ENCODE measurements at regions not wholly inside any gene's neighbourhood (a gene's known extent, or its start where the extent isn't known, plus 50 kb on each side); places are given as distances from the start of the nearest gene placed in this dataset.
A peak's percentile ranks its signal among the peaks of the same experiment; 100 is the strongest.

- Histone ChIP-seq H3K4me3 (no peak overlapping the region), H3K4me1 (ENCODE audit: control insufficient read depth, insufficient read depth, low read length) (no peaks in the 10 kb centered on the region), H4K20me1 (ENCODE audit: control insufficient read depth, insufficient read depth) (no peaks in the 10 kb centered on the region), H3K4me2 (ENCODE audit: control insufficient read depth, insufficient read depth) (no peak overlapping the region), H3K79me2 (ENCODE audit: control insufficient read depth, insufficient read depth, low read length) (no peaks in the 10 kb centered on the region), H3K9me3 (replicated peaks; ENCODE audit: control insufficient read depth, insufficient read depth, low read length) (no peaks in the 10 kb centered on the region), H2AFZ (ENCODE audit: control insufficient read depth, low read depth, low read length) (no peak overlapping the region), H3K9ac (ENCODE audit: control insufficient read depth, insufficient read depth, low read length) (no peak overlapping the region), H3K27ac (ENCODE audit: control insufficient read depth, insufficient read depth) (no peak overlapping the region), H3K27me3 (replicated peaks in 1 of 2; ENCODE audit: control insufficient read depth in 2 of 2, insufficient read depth in 2 of 2, low read length in 1 of 2) (no peaks in the 10 kb centered on the region), H3K36me3 (ENCODE audit: control insufficient read depth in 2 of 2, insufficient read depth in 2 of 2, low read length in 1 of 2) (no peaks in the 10 kb centered on the region)
- intact Hi-C loops (cut with micrococcal nuclease; ENCODE audit: unreplicated experiment) = no loop called here
- WGBS (ENCODE audit: insufficient coverage, insufficient replicate concordance, low lambda C conversion rate, missing lambda C conversion rate) = 10% methylated on average over 4 of the region's 4 CpGs
- ATAC-seq = no peak
- ChIA-PET SMC1A (ENCODE audit: uncharacterized antibody, unreplicated experiment) (no interaction called here), CTCF (interaction anchor here (1.2 kb wide), 1 partner anchor 151 kb away, joined by 3 read pairs; no protein-coding TSS in a partner anchor), RAD21 (ENCODE audit: unreplicated experiment) (no interaction called here), POLR2A (no interaction called here)
- BruUV-seq (replicated peaks) = no TSS peak
- DNase-seq (ENCODE audit: low read depth, low spot score) = no peak
- in situ Hi-C loops (cut with MboI) = no loop called here
- no peak for FAIRE-seq
- no peak for TF ChIP-seq HSF1 (IDR thresholded peaks at IDR 0.05; ENCODE audit: low read depth, low read length)
Observed at GRCh38 chr4:181938631-181939030, 304.6 kb upstream of the TENM3 start.

- ATAC-seq (no peak), DNase-seq (ENCODE audit: low read depth, low spot score) (no peak), FAIRE-seq (no peak)
- Histone ChIP-seq H4K20me1 (ENCODE audit: control insufficient read depth, insufficient read depth) (no peaks in the 10 kb centered on the region), H3K9me3 (replicated peaks; ENCODE audit: control insufficient read depth, insufficient read depth, low read length) (no peaks in the 10 kb centered on the region), H3K9ac (ENCODE audit: control insufficient read depth, insufficient read depth, low read length) (no peak overlapping the region), H2AFZ (ENCODE audit: control insufficient read depth, low read depth, low read length) (no peak overlapping the region), H3K4me1 (ENCODE audit: control insufficient read depth, insufficient read depth, low read length) (no peaks in the 10 kb centered on the region), H3K27me3 (replicated peaks in 1 of 2; ENCODE audit: control insufficient read depth in 2 of 2, insufficient read depth in 2 of 2, low read length in 1 of 2) (no peaks in the 10 kb centered on the region), H3K4me2 (ENCODE audit: control insufficient read depth, insufficient read depth) (no peak overlapping the region), H3K4me3 (no peak overlapping the region), H3K79me2 (ENCODE audit: control insufficient read depth, insufficient read depth, low read length) (no peaks in the 10 kb centered on the region), H3K27ac (ENCODE audit: control insufficient read depth, insufficient read depth) (no peak overlapping the region), H3K36me3 (ENCODE audit: control insufficient read depth in 2 of 2, insufficient read depth in 2 of 2, low read length in 1 of 2) (no peaks in the 10 kb centered on the region)
- no TSS peak for BruUV-seq (replicated peaks)
- RAD21 ChIA-PET (ENCODE audit: unreplicated experiment) = no interaction called here
- 49% methylated on average over 15 of the region's 15 CpGs for WGBS (ENCODE audit: insufficient coverage, insufficient replicate concordance, low lambda C conversion rate, missing lambda C conversion rate)
- SMC1A ChIA-PET (ENCODE audit: uncharacterized antibody, unreplicated experiment) = no interaction called here
- intact Hi-C loops (cut with micrococcal nuclease; ENCODE audit: unreplicated experiment) (no loop called here), in situ Hi-C loops (cut with MboI) (no loop called here)
- TF ChIP-seq SMAD1 (IDR thresholded peaks at IDR 0.05; ENCODE audit: low read depth, partially characterized antibody) (no peak), NR2C1 (IDR thresholded peaks at IDR 0.05) (no peak), SREBF2 (IDR thresholded peaks at IDR 0.05; ENCODE audit: low read length) (no peak), RAD21 (IDR thresholded peaks at IDR 0.05; ENCODE audit: insufficient read depth, low read depth, low read length) (0 out of 2 replicates have a peak, but pooled peaks have one; percentile 9), TCF7 (IDR thresholded peaks at IDR 0.05; ENCODE audit: borderline replicate concordance) (no peak), MYC (IDR thresholded peaks at IDR 0.05; ENCODE audit: insufficient read depth, insufficient read length, insufficient replicate concordance, low read length, severe bottlenecking) (no peak)
- POLR2A ChIA-PET = no interaction called here
- CTCF ChIA-PET = interaction anchor here (1.2 kb wide), 1 partner anchor 150 kb away, joined by 3 read pairs; no protein-coding TSS in a partner anchor
Observed at GRCh38 chr4:181939199-181939945, 303.8 kb upstream of the TENM3 start.

Data from GM12878 (cell line).